NCI-H526 treated with DMSO at 0.1 percent for 48 hours (cell line): ENCODE measurements at regions not wholly inside any gene's neighbourhood (a gene's known extent, or its start where the extent isn't known, plus 50 kb on each side); places are given as distances from the start of the nearest gene placed in this dataset.

Experiments
- DNase-seq: peaks from one replicate; lab custom pipeline; 2025; lab: John Stamatoyannopoulos, UW

DNA sequence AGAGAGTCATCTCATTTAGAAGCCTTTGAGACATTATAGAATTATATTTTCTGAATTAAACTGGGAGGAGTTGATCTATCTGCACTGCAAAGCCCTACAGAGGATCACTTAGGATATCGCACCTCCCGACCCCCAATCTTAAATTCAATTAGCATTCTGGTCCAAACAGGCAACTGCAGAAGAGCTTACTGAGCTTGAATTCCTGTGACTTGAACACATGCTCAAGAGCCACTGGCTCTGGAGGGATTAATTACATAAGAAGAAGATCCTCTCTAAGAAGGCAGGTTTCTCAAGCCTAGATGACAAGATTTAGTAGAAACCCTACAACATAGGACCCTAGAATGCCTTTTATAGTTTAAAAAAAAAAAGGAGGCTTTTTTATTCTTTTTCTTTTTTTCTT lies 548.9 kb downstream of the ARAP2 start:
- no peak for DNase-seq

DNA sequence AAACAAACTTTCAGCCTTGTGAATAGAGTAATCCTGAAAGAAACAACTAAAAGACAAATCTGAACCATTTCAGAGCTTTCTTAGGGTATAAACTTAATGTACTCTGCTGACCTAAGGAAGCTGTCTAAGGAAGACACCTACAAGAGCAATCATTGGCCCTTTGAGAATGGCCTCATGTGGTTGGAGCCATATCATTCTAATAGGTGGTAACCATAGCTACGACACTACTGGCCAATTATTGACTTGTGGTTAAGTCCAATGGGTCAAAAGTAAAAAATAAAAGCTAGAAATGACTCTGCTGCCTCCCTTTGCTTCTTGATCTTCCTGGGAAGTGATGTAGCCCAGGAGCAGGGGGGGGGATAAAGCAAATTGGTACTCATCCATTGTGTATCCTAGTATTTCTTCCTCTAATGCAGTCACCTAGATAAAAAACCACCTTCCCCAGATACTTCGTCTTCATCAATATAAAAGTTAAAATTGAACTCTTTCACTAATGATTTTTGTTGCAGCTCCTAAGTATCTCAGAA lies 547.0 kb downstream of the ARAP2 start:
- no peak for DNase-seq

DNA sequence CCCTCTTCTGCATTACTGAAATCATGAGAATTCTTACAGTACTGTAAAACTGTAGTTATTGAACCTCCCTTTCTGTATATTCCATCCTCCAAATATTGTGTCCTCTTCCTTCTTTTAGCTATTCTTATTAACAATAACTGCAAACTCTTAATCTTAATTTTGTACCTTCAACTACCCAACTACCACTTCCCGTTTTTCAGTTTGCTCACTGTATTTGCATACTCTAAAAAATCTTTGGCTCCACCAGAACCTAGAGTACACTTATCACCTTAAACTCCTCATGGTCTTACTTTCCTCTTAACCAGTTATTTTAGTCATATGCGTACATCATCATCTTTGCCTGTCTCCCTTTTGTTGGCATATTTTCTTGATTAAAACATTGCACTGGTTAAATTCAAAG lies 543.7 kb downstream of the ARAP2 start:
- no peak for DNase-seq

DNA sequence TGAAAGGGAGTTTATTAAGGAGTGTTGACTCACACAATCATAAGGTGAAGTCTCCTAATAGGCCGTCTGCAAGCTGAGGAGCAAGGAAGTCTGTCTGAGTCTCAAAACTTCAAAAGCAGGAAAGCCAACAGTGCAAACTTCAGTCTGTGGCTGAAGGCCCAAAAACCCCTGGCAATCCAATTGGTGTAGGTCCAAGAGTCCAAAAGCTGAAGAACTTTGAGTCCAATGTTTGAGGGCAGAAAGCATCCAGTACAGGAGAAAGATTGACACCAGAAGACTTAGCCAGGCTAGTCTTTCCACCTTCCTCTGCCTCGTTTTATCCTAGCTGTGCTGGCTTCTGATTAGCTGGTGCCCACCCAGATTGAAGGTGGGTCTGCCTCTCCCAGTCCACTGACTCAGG lies 535.2 kb downstream of the ARAP2 start:
- DNase-seq, result no peak

DNA sequence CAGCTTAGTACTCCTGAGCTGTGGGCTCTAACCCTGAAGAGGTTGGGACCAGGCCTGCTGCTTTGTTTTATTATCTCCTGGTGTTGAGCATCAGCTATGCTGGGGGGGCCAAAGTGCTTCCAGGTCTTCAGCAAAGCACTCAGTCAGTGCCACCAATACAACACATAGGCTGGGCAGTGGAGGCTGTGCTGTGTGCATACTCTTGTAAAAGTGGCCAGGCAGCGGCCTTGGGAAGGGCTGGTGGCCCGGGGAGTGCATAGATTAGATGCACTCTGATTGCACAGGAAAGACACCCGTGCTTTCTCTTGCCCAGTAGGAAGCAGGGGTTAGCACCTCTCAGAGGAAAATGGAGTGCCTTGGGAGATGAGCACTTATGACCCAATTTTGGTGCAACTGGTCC lies 534.0 kb downstream of the ARAP2 start:
- no peak for DNase-seq

DNA sequence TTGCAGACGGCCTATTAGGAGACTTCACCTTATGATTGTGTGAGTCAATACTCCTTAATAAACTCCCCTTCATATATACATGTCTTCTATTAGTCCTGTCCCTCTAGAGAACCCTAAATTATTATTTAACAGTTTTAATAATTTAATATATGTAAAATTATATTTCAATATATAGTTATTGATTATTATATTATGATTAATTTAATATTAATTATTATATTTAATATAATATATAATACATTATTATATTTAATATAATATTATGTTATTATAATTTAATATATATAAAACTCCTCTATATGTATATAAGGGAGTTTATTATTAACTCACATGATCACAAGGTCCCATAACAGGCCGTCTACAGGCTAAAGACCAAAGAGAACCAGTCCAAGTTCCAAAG lies 533.2 kb downstream of the ARAP2 start:
- DNase-seq, result no peak

DNA sequence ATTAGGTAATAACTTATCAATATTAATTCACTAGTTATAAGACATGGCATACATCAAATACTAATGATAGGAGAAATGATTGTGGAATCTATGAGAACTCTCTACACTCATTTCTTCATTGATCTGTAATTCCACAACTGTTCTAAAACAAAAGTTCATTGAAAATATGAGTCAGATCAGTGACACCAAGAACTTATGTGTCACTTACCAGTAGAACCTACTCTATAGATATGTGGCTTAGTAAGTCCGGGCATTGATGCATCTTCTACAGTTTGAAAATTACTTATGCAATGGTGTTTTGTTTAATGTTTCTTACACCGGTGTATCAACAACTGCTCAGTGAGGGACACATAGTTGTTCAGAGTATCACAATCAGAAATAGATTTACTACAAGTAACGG lies 520.3 kb downstream of the ARAP2 start:
- no peak for DNase-seq

DNA sequence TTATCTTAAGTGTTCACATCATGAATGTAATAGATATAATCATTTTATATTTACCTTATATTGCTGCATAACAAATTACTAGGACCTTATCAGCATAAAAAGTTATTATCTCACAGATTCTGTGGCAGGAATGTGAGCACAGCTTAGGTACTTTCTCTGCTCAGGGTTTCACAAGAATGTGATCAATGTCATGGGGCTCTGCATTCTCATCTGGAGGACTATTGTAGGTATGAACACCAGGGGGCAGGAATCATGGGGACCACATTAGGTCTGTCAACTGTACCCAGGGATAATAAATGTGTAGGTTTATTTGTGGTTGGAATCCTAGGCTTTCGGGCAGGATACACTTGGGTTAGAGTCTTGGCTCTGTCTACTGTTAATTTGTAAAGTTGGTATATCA lies 519.2 kb downstream of the ARAP2 start:
- DNase-seq, result no peak

DNA sequence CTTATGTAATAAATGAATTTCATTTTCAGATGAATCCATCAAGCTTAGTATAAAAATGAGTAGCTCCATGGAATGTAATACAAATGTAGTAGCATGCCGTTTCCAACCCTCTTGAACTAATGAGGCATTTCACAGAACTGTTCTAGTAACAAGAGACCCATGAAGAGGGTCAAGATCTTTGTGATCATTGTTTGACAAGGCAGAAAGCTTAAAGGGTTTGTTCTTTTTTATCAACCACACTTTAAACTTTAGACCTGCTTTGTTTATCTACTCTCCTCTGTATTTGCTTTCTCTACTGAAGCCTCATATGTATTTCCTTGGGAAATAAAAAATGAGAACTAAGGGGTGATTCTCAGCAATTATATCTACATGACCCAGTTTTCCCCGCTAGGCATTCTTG lies 513.9 kb downstream of the ARAP2 start:
- no peak for DNase-seq

DNA sequence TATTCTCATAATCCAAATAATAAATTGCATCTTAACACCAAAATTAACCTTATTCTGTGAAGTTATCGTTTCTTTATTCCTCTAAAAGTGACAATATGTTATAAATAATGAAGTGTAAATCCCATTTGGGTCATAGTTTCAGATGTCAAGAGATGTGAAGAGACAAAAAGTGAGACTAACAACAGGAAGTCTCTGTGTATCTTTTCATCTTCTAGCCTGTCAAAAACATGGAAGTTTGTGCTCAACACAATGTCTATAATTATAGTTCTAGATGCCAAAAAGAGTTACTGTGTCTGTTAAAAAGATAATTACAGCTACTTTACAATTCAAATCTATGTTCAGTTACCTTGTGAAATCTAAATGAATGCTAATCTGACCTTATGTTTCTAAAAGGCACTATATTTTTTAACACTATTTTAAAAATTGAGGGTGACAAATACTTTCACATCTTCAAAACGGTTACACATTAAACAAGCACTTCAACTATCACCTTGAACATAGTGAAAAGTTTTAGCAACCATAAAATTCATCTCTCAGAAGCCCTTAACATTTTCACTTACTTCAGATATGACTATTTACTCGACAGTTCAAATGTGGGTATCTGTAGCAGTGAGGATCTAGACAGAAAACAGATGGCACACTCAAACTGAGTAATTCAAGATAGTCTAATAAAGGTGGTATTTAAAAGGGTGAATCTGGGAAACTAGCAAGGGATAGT lies 509.8 kb downstream of the ARAP2 start:
- DNase-seq, result no peak

DNA sequence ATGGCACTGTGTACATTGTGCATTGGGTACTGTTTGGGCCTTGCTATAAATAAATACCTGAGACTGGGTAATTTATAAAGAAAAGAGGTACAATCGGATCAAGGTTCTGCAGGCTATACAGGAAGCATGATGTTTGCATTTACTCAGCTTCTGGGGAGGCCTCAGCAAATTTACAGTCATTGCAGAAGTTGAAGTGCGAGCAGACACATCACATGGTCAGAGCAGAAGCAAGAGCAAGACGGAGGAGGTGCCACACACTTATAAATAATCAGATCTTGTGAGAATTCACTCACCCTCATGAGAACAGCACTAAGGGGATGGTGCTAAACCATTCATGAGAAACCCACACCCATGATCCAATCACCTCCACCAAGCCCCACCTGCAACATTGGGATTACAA lies 505.0 kb downstream of the ARAP2 start:
- no peak for DNase-seq

DNA sequence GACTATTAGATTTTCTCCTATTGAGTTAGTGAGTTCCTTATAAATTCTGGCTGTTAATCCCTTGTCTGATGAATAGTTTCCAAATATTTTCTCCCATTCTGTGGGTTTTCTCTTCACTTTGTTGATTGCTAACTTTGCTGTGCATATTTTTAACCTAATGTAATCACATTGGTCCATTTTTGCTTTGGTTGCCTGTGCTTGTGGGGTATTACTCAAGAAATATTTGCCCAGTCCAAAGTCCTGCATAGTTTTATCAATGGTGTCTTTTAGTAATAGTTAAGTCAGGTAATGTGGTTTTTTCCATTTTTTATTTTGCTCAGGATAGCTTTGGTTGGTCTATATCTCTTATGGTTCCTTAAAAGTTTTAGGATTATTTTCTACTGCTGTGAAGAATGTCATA lies 490.3 kb downstream of the ARAP2 start:
- DNase-seq, result no peak

DNA sequence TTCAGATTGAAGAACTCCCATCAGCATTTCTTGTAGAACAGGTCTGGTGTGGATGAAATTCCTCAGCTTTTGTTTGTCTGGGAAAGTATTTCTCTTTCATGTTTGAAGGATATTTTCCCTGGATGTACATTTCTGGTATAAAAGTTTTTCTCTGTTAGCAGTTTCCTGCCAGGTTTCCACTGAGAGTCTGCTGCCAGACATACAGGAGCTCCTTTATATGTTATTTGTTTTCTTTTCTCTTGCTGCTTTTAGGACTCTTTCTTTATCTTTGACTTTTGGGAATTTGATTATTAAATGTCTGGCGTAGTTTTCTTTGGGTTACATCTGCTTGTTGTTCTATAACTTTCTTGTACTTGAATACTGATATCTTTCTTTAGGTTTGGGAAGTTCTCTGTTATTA lies 486.5 kb downstream of the ARAP2 start:
- no peak for DNase-seq

DNA sequence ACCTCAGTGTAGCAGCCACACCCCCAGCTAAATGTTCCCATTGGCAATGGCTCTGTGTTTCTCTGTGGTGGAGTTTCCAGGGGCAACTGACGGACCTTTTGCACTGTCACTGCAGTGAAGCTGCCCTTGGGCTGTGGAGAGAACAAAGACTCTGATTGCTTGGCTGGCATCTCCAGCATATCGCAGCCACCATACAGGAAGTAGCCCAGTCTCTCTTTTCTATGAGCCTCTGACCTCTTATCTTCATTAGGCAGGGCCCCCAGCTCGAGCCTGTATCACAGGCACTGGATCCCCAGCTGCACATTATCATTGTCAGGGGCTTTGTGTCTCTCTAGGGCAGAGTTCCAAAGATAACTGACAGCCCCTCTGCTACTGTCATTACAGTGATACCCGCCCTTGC lies 483.5 kb downstream of the ARAP2 start:
- no peak for DNase-seq

DNA sequence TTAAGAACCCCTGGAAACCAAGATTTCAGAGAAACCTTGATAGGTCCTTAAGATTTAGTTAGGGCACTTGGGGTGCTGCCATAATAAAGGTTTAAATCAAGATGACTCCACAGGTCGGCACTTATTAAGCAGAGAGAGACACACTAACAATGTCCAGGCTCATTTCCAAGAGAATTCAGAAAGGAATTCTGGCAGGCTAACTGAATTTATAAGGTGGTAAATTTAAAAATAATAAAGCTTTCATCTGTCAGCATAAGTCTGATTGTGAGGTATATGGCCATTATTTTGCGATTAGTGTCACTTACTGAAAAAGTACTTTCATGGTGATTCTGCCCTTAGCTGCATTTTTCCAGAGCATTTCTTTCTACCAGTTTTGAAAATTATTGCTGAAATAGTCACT lies 472.7 kb downstream of the ARAP2 start:
- no peak for DNase-seq

DNA sequence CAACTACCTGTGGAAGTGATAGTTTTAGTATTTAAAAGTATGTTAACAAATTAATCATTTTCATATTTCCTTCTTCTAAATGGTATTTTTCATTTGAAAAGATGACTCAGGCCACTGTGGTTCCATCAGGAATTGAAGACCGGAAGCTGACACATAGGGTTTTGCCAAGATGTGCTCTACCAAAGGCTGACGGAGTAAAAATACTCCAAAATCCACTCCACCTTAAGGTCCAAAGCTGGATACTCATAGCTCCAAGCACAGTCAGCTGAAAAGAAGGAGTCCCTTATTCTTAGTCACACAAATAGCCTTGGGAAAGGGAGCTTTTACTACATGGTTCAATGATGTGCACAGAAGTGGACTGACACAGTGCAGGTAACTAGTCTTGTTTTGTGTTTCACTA lies 472.0 kb downstream of the ARAP2 start:
- DNase-seq, result no peak

DNA sequence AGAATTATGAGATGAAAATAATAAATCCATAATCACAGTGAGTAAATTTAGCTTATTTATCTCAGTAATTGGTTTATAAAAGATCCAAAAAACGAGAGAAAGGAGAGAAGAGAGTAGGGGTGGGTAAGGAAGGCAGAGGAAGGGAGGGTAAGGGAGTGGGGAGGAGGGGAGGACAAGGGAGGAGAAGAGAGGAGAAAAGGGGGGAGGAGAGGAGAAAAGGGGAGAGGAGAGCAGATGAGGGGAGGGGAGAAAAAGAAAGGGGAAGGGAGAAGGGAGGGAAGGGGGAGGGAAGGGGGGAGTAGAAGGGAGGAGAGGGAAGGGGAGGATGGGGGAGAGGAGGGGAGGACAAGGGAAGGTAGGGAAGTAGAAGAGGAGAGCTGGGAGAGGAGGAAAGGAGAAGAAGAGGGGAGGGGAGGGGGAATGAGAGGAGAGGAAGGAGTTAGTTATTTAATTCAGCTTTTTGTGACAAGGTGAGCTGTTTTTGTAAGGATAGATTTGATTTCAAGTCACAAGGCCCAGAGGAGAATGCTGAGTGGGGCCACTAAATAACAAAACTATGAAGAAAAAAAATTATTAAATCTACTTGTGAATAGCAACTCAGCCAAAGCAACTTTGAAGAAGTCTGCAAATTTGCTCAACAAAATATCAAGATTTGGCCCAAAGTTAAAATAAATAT lies 454.3 kb downstream of the ARAP2 start:
- no peak for DNase-seq

DNA sequence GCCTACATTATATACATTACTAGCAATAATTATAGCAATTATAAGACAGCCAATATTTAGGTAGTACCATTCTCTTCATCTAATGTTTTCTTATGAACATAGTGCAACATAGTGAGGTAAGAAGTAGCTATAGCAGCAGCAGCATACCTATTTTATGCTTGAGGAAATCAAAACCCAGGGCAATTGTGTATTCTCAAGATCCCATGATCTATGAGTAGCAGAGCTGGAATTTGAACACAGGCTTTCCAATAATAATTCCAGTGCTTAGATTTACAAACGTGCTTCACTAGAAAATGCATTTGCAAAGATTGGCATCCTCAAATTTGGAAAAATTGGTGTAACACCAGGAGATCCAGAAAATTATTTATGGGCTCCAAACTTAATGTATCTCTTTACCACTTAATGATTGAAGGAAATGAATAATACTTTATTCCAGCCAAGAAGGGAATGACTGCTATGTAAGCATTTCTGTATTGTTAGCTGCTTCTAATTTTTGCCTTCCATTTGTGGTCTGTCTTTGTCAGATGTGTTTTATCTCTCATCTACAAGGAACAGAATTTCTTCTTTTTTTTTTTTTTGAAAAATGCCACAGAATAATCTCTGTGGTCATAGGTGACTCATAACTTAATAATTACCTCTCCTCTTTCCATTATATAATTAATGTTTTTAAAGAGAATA lies 451.1 kb downstream of the ARAP2 start:
- no peak for DNase-seq

DNA sequence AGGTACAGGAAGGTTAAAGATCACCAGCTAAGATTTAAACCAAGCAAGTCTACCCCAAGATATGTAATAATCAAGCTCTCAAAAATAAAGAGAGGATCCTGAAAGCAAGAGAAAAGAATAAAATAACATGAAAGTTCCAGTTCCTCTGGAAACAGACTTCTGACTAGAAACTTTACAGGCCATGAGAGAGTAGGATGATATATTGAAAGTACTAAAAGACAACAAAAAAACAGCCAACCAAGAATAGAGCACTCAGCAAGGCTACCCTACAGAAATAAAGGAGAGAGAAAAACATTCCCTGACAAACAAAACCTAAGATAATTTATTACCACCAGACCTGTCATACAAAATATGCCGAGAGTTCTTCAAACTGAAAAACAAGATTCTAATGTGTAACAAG lies 450.5 kb downstream of the ARAP2 start:
- DNase-seq, result no peak

DNA sequence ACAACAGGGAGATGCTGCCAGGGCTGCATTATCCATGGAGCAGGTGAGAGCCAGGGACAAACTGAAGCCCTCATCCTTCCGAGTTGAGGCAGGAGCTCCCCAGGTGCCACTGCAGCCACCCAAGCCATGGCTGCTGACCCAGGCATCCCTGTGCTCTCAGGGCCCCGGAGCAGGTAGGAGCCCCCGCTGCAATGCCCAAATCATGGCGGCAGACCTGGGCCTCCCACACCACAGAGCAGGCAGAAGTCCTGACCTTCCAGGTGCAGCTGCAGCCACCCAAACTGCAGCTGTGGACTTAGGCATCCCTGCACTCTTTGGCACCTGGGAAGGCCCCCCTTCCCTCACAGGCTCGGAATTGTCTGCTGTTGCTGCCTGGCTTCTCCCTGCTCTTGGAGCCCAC lies 443.6 kb downstream of the ARAP2 start:
- no peak for DNase-seq

DNA sequence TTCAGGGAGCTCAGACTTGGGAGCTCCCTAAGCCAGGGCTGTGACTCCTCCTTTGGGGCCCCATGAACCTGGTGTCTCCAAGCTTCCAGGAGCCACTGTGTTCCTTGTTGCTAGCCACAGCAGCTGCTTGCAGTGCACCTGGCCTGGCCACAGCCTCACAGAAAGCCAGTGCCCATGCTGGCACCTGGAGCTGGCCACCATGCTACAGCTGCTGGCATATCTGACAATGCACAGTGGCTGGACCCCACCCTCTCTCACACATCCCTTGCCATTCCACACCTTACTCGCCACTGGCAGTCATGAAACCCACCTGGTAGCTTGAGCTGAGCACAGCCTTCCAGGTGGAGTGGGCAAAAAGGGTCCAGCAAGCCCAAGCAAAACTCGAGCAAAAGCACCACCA lies 441.7 kb downstream of the ARAP2 start:
- no peak for DNase-seq

DNA sequence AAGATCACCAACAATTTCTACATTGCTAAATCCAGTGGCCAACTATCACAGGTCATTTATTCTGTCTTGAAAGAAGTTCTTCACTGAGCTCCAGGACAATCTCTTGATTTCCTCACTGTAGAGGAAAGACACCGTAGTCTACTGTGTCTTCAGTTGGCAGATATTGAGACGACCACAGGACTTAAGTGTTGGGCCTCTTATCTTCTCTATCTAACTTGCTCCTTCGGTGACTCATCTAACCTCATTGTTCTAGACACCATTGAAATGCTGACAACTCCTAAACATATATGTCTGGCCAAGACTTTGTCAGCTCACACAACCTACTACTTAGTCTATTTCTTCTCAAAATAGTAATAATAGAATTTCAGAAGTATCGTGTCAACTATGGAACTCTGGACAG lies 425.8 kb downstream of the ARAP2 start:
- DNase-seq, result no peak

DNA sequence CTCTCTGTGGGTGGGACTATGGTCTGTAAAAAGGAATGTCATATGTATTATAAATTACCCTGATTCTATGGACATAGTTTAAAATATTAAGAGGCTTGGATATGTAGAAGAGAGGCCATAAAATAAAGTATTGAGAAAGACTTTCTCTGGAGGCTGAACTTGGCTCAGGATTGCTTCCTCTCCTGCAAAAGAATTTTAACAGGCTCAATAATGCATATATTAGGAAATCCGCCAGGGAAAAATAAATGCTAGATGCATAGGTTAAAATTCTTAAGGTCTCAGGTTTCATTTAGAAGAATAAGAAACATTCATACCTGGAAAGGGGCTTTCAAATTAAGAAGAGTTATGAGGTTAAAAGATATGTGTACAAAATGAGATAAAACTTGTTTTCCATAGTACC lies 424.3 kb downstream of the ARAP2 start:
- no peak for DNase-seq
